COR-L47 (cell line): ENCODE measurements at regions not wholly inside any gene's neighbourhood (a gene's known extent, or its start where the extent isn't known, plus 50 kb on each side); places are given as distances from the start of the nearest gene placed in this dataset.

ENCODE experiments used
- DNase-seq: peaks from one replicate; lab custom pipeline; 2025; lab: John Stamatoyannopoulos, UW

DNA sequence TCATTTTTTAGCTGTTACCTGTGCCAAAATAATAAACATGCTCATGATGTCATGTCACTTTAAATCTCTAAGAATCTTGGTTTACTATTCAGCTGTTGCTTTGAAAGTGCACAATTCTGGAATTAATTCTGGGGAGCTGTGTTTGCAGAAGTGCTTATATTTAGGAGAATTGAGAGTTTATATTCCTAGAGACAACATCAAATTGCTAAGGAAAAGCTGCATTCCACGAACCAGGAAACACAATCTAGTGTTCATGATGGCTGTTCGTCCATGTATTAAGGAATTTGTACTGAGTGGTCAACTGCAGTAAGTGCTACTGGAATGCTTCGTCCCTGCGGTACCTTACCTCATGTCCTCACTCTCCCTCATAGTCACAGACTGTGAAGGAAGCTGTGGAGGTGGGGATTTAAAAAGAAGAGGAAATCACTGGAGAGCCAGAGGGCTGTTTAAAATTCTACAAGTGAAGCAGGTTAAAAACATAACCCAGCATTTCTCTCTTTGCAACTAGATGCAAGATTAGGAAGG lies 161.0 kb downstream of the TRMT11 start:
- DNase-seq: no peak

- no peak for DNase-seq
Observed at GRCh38 chr6:126148853-126149252, 162.5 kb downstream of the TRMT11 start.

GRCh38 chr6:126152372-126152745 lies 166.0 kb downstream of the TRMT11 start:
- DNase-seq: no peak

- DNase-seq: no peak
Observed at GRCh38 chr6:126153661-126154060, 167.3 kb downstream of the TRMT11 start.

GRCh38 chr6:126156973-126157372 lies 170.6 kb downstream of the TRMT11 start:
- no peak for DNase-seq

- DNase-seq: no peak
Observed at GRCh38 chr6:126167726-126168125, 172.2 kb upstream of the CENPW start.

GRCh38 chr6:126170433-126170832 lies 169.5 kb upstream of the CENPW start:
- no peak for DNase-seq

GRCh38 chr6:126170978-126171382 lies 168.9 kb upstream of the CENPW start:
- DNase-seq: peak; percentile 35

DNA sequence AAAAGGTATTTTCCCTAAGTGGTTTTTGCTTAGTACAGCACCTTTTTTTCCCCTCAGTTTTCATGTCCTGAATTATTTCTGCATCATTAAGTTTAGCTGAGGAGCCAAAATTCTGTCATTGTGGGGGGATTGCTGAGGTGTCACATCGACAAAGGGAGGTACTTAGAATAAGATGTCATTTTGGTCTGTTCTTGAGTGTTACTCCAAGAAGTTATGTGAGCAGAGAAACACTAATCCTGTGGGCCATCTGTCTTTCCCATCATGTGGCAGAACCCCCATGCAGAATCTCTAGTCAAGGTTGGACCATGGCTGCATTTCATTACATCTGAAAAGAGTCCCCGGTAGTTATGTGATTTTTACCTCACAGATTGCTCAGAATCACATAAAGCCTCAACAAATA lies 167.8 kb upstream of the CENPW start:
- no peak for DNase-seq

GRCh38 chr6:126173265-126173664 lies 166.7 kb upstream of the CENPW start:
- DNase-seq: no peak

DNA sequence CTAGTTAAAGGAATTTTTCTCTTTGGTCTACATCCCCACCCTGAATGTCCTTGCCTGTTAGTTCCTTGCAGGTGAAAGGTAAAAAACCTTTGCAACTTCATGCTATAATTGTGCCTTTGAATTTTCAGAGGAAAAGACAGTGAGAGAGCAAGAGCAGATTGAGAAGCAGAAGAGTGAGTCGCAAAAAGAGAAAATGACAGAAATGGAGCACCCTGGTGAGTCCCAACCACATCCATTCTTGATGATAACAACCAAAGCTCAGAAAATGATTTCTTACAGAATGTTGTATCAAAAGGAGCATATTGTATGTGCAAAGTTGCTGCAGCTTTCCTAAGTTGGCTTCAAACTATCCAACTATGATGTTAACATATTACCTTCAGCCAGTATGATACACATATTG lies 165.2 kb upstream of the CENPW start:
- DNase-seq: no peak

DNA sequence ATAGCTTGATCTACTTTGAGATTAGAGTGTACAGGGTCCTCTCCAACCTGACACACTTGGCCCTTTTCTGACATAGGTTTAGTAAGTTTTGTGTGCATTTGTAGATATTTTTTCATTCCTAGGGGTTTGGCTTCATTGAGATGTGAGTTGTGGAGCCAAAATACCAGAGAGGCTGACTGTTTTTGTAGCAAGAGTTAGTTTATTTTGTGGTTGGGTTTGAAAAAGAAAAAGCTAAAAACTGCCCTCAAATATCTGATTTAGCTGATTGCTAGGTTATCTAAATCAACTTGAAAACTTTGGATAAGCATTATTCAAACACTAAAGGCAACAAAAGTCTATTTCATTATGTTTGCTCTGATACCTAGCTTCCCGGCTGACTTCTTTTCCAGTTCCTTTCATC lies 164.7 kb upstream of the CENPW start:
- no peak for DNase-seq

DNA sequence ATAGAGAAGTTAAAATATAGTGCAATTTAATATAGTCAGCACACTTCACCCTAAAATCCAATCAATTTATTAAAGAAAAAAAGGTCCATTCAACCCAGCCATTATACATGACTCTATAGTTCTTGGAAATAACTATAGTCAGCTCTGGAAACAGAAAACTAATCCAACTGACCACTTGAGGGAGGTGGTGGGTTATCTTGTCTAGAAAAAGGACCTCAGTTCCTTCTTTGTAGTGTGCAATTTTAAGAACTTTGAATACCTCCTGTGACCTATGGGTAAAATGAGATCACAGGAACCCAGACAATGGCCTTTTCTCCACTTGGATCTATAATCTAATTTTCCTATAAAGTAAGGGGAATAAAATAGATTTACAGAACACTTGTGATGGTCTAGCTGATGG lies 163.6 kb upstream of the CENPW start:
- no peak for DNase-seq

DNA sequence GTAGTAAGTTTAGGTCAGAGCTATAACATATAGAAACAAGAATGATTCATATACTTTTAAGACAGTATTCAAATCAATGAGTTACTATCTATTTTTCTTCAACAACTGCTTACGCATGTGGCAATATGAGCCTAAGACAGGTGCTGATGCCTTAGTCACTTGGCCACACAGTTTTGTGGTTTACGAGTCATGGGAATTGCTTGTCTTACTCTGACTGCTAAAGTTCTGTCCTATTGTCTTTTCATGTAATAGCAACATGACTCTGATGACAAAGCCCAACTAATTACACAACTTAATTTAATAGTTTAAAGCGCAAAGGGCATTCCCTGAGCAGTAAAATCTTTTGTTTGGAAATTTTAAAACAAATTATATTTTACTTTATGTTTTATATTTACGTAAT lies 159.3 kb upstream of the CENPW start:
- no peak for DNase-seq

GRCh38 chr6:126181173-126181741 lies 158.7 kb upstream of the CENPW start:
- no peak for DNase-seq

GRCh38 chr6:126181890-126182289 lies 158.0 kb upstream of the CENPW start:
- DNase-seq: no peak

GRCh38 chr6:126182650-126183311 lies 157.1 kb upstream of the CENPW start:
- no peak for DNase-seq

GRCh38 chr6:126185774-126186173 lies 154.1 kb upstream of the CENPW start:
- DNase-seq: no peak

GRCh38 chr6:126188279-126188909 lies 151.5 kb upstream of the CENPW start:
- no peak for DNase-seq

- DNase-seq: no peak
Observed at GRCh38 chr6:126195625-126196236, 144.2 kb upstream of the CENPW start.

DNA sequence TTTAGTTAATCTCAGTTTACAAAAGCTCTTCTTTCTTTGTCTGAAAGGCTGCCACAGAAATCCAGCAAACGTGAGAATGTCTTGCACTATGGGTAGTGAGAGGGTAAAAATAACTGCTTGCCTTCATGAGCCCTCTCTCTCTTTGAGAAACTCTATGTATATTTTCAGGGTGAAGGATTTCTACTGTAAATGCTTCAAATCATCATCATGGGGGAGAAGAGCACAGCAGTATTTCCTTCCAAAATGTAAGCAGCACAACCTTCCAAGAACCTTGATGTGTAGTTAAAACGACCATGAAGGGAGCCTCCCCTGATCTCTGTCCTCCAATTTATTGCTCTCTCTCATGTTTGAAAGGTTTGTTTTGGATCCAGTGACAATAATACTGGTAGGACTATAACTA lies 141.3 kb upstream of the CENPW start:
- DNase-seq: no peak

- no peak for DNase-seq
Observed at GRCh38 chr6:126199466-126199865, 140.4 kb upstream of the CENPW start.

GRCh38 chr6:126202707-126203106 lies 137.2 kb upstream of the CENPW start:
- DNase-seq: no peak
